Testis (tissue), 2 donors: ENCODE measurements at regions not wholly inside any gene's neighbourhood (a gene's known extent, or its start where the extent isn't known, plus 50 kb on each side); places are given as distances from the start of the nearest gene placed in this dataset.

Experiments
- DNase-seq: peaks from one replicate; pipeline ENCODE4 v3.0.0-alpha.2; 2019
- H3K27ac ChIP-seq, 2 donors: fragments of 200-600 bp; sonication (generic); one replicate each; pipeline ENCODE4 v1.5.1; 2019
- H3K27me3 ChIP-seq: fragments of 200-600 bp; sonication (generic); one replicate; pipeline ENCODE4 v1.5.1; 2019
- H3K36me3 ChIP-seq: fragments of 200-600 bp; sonication (generic); one replicate; pipeline ENCODE4 v1.5.1; 2017; ENCODE audit warnings: low read depth; ENCODE audit errors: missing control alignments
- H3K4me1 ChIP-seq: fragments of 200-600 bp; sonication (generic); one replicate; pipeline ENCODE4 v1.5.1; 2019
- H3K4me3 ChIP-seq, 2 donors: fragments of 200-600 bp; sonication (generic); one replicate each; pipeline ENCODE4 v1.5.1; 2017 to 2019
- H3K9me3 ChIP-seq: fragments of 200-600 bp; sonication (generic); one replicate; pipeline ENCODE4 v1.5.1; 2017
- CTCF ChIP-seq, 3 experiments: fragments of 450-650 bp in 2 of 3; fragments of 200-600 bp in 1 of 3; sonication (generic) in 1 of 3; IDR thresholded peaks; one replicate each; pipeline ENCODE4 v1.5.1; 2016 to 2019; ENCODE audit warnings: antibody characterized with exemption in 3 of 3, mild to moderate bottlenecking in 2 of 3, moderate library complexity in 1 of 3
- POLR2A ChIP-seq: fragments of 450-650 bp; IDR thresholded peaks from one replicate; pipeline ENCODE4 v1.6.1; 2017; ENCODE audit warnings: antibody characterized with exemption, mild to moderate bottlenecking, moderate library complexity
- WGBS, 2 donors: methylation state at CpG; one replicate each; pipeline ENCODE4 v1.1.5; 2018; 5-methylcytosine and 5-hydroxymethylcytosine counted together
- intact Hi-C: fragments of 100-400 bp; cut with DNase I; formaldehyde crosslinking; loops from one replicate; pipeline ENCODE4 v1.15.1; 2023; ENCODE audit warnings: low total_unique reads

GRCh38 chr18:70994116-70994515, 705.3 kb downstream of the SOCS6 start:
- TF ChIP-seq POLR2A (no peak), CTCF (IDR thresholded peaks at IDR 0.05) (no peak)
- Histone ChIP-seq H3K27me3 (no peaks in the 10 kb centered on the region), H3K4me1 (no peaks in the 10 kb centered on the region), H3K27ac (no peak overlapping the region), H3K4me3 (no peak overlapping the region), H3K9me3 (no peaks in the 10 kb centered on the region), H3K36me3 (no peaks in the 10 kb centered on the region)
- DNase-seq: no peak
- intact Hi-C loops: no loop called here
- WGBS, 2 donors: 76 to 84% methylated on average over 3 of the region's 3 CpGs

- TF ChIP-seq CTCF (IDR thresholded peaks at IDR 0.05): no peak
- no peak for TF ChIP-seq POLR2A
- H3K4me3 ChIP-seq: no peak overlapping the region
- no peaks in the 10 kb centered on the region for H3K36me3 ChIP-seq
- intact Hi-C loops: no loop called here
- no peaks in the 10 kb centered on the region for H3K4me1 ChIP-seq
- H3K27me3 ChIP-seq: no peaks in the 10 kb centered on the region
- no peak for DNase-seq
- H3K27ac ChIP-seq: no peak overlapping the region
- no peaks in the 10 kb centered on the region for H3K9me3 ChIP-seq
Observed at GRCh38 chr18:70991577-70991976, 702.7 kb downstream of the SOCS6 start.

GRCh38 chr18:70985948-70986347, 697.1 kb downstream of the SOCS6 start:
- Histone ChIP-seq H3K36me3 (no peaks in the 10 kb centered on the region), H3K9me3 (no peaks in the 10 kb centered on the region), H3K4me1 (no peaks in the 10 kb centered on the region), H3K27me3 (no peaks in the 10 kb centered on the region), H3K27ac (no peak overlapping the region), H3K4me3 (no peak overlapping the region)
- no peak for TF ChIP-seq POLR2A
- no peak for TF ChIP-seq CTCF (IDR thresholded peaks at IDR 0.05)
- 83 to 89% methylated on average over 1 of the region's 1 CpG for WGBS, 2 donors
- DNase-seq: no peak
- intact Hi-C loops: no loop called here

- TF ChIP-seq POLR2A (no peak), CTCF (IDR thresholded peaks at IDR 0.05) (no peak)
- Histone ChIP-seq H3K36me3 (no peaks in the 10 kb centered on the region), H3K4me3 (no peak overlapping the region), H3K27ac (no peak overlapping the region), H3K9me3 (no peaks in the 10 kb centered on the region), H3K27me3 (no peaks in the 10 kb centered on the region), H3K4me1 (no peaks in the 10 kb centered on the region)
- intact Hi-C loops: no loop called here
- no peak for DNase-seq
- 81% methylated on average over 2 of the region's 2 CpGs for WGBS, 2 donors
Observed at GRCh38 chr18:70982292-70982691, 693.4 kb downstream of the SOCS6 start.

GRCh38 chr18:70981400-70982140, 692.7 kb downstream of the SOCS6 start:
- no peaks in the 10 kb centered on the region for H3K9me3 ChIP-seq
- no peaks in the 10 kb centered on the region for H3K27me3 ChIP-seq
- H3K4me3 ChIP-seq: no peak overlapping the region
- DNase-seq: no peak
- intact Hi-C loops: no loop called here
- no peak overlapping the region for H3K27ac ChIP-seq
- no peak for TF ChIP-seq POLR2A
- no peak for TF ChIP-seq CTCF (IDR thresholded peaks at IDR 0.05)
- no peaks in the 10 kb centered on the region for H3K4me1 ChIP-seq
- WGBS, 2 donors: 83 to 93% methylated on average over 6 of the region's 6 CpGs
- H3K36me3 ChIP-seq: no peaks in the 10 kb centered on the region
